ENCODE measurements at regions not wholly inside any gene's neighbourhood (a gene's known extent, or its start where the extent isn't known, plus 50 kb on each side); places are given as distances from the start of the nearest gene placed in this dataset.

GRCh38 chr2:120785228-120785966 lies 49.7 kb downstream of the GLI2 start:
- DNase-seq: no peak

GRCh38 chr2:120786038-120786960 lies 50.6 kb downstream of the GLI2 start:
- DNase-seq: no peak

GRCh38 chr2:120787111-120787821 lies 51.6 kb downstream of the GLI2 start:
- no peak for DNase-seq

- no peak for DNase-seq
Observed at GRCh38 chr2:120787822-120788700, 52.4 kb downstream of the GLI2 start.

GRCh38 chr2:120791243-120791961 lies 55.7 kb downstream of the GLI2 start:
- no peak for DNase-seq

- DNase-seq: no peak
Observed at GRCh38 chr2:120791962-120792297, 56.3 kb downstream of the GLI2 start.

GRCh38 chr2:120793682-120794403 lies 58.2 kb downstream of the GLI2 start:
- no peak for DNase-seq

GRCh38 chr2:120794716-120795115 lies 59.0 kb downstream of the GLI2 start:
- DNase-seq: no peak

GRCh38 chr2:120796094-120796493 lies 60.4 kb downstream of the GLI2 start:
- no peak for DNase-seq

- DNase-seq: peak in 5 of 56 donors; percentile 6 to 36 (median 13)
Observed at GRCh38 chr2:120797421-120798221, 62.0 kb downstream of the GLI2 start.

GRCh38 chr2:120798567-120799247 lies 63.0 kb downstream of the GLI2 start:
- no peak for DNase-seq

- no peak for DNase-seq
Observed at GRCh38 chr2:120802158-120802557, 66.5 kb downstream of the GLI2 start.

GRCh38 chr2:120802867-120803484 lies 67.3 kb downstream of the GLI2 start:
- DNase-seq: no peak

GRCh38 chr2:120803764-120804335 lies 68.2 kb downstream of the GLI2 start:
- DNase-seq: no peak

GRCh38 chr2:120804459-120804858 lies 68.8 kb downstream of the GLI2 start:
- no peak for DNase-seq

- DNase-seq: no peak
Observed at GRCh38 chr2:120805011-120805410, 69.3 kb downstream of the GLI2 start.

- no peak for DNase-seq
Observed at GRCh38 chr2:120805602-120806001, 69.9 kb downstream of the GLI2 start.
